H1 (cell line): ENCODE measurements at regions not wholly inside any gene's neighbourhood (a gene's known extent, or its start where the extent isn't known, plus 50 kb on each side); places are given as distances from the start of the nearest gene placed in this dataset.

ENCODE experiments used
- BACH1 ChIP-seq: IDR thresholded peaks from 2 replicates; pipeline ENCODE4 v1.6.1; 2012; ENCODE audit warnings: low read length, improper control_type of control experiment
- CEBPB ChIP-seq: IDR thresholded peaks from 2 replicates; pipeline ENCODE4 v1.6.1; 2012; ENCODE audit warnings: low read depth, low read length
- CHD7 ChIP-seq: fragments of 300-600 bp; sonication (generic); IDR thresholded peaks from 2 replicates; pipeline ENCODE4 v1.7.1; 2012; ENCODE audit warnings: low read length, moderate library complexity, mild to moderate bottlenecking, inconsistent platforms; ENCODE audit not compliant: insufficient replicate concordance
- CTBP2 ChIP-seq: IDR thresholded peaks from 2 replicates; pipeline ENCODE4 v1.7.0; 2011; ENCODE audit warnings: borderline replicate concordance, mild to moderate bottlenecking, moderate library complexity, mixed read lengths, low read length; ENCODE audit not compliant: insufficient read depth, insufficient read length
- CTCF ChIP-seq, 3 experiments: IDR thresholded peaks; 1 replicate in 2 of 3; 2 replicates in 1 of 3; pipeline versions ENCODE4 v1.5.1 to v1.6.1; 2011; ENCODE audit warnings: low read length in 3 of 3, mild to moderate bottlenecking in 3 of 3, inconsistent platforms in 2 of 3, low read depth in 1 of 3, moderate library complexity in 1 of 3; ENCODE audit not compliant: insufficient read depth in 1 of 3; ENCODE audit errors: control extremely low read depth in 1 of 3
- EGR1 ChIP-seq: IDR thresholded peaks from 2 replicates; pipeline ENCODE4 v1.6.1; 2011; ENCODE audit warnings: low read depth, low read length, borderline replicate concordance
- KDM4A ChIP-seq: IDR thresholded peaks from one replicate; pipeline ENCODE4 v1.7.1; 2012; ENCODE audit warnings: low read depth, mild to moderate bottlenecking, moderate library complexity, low read length, inconsistent platforms; ENCODE audit not compliant: severe bottlenecking
- SRF ChIP-seq: IDR thresholded peaks from 2 replicates; pipeline ENCODE4 v1.6.1; 2011; ENCODE audit warnings: mild to moderate bottlenecking, low read depth, low read length, moderate library complexity

- TF ChIP-seq CHD7 (no peak), SRF (no peak), CTBP2 (no peak), CEBPB (no peak), CTCF (IDR thresholded peaks at IDR 0.05; ENCODE audit: control extremely low read depth in 1 of 3, insufficient read depth in 1 of 3, low read depth in 1 of 3, low read length in 3 of 3) (no peak), KDM4A (no peak), BACH1 (no peak), EGR1 (no peak)
These were observed 82.3 kb upstream of the CD83 start (continued) for GRCh38 chr6:14035071-14035847.
